ENCODE measurements at regions not wholly inside any gene's neighbourhood (a gene's known extent, or its start where the extent isn't known, plus 50 kb on each side); places are given as distances from the start of the nearest gene placed in this dataset.

DNA sequence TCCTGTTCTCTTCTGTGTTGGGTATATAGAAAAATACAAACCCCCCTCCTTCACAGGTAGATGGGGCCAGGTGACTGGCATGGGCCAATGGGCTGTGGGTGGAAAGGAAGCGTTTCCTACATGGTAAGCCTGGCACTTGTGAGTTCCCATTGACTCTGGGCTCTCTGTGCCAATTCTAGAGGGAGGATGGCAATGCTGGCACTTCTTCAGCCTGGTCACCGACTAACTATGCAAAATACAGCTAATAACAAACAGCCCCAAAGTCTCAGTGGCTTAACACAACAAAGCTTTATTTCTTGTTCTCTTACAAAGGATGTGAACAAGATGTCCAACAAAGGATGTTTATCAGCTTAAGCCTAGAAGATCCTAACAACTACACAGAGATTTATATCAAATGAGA is 258.1 kb downstream of the SYK start:
- H2AFZ ChIP-seq (ENCODE audit: low read length): no peak overlapping the region
- H3K23ac ChIP-seq (ENCODE audit: insufficient read length): no peak overlapping the region
- POLR2A ChIA-PET (ENCODE audit: partially characterized antibody): no interaction called here
- H3K14ac ChIP-seq (ENCODE audit: insufficient read length): no peak overlapping the region
- H2BK20ac ChIP-seq (ENCODE audit: low read length): no peak overlapping the region
- no peak overlapping the region for H3K18ac ChIP-seq (ENCODE audit: extremely low read depth, low read length)
- no peak overlapping the region for H2BK5ac ChIP-seq (ENCODE audit: low read depth, low read length)
- H3K4ac ChIP-seq (replicated peaks; ENCODE audit: insufficient read length, low read depth, low read length): no peak overlapping the region
- no peaks in the 10 kb centered on the region for H3K9me3 ChIP-seq (ENCODE audit: insufficient read depth in 2 of 2, low read depth in 1 of 2, low read length in 1 of 2)
- FAIRE-seq (no peak), DNase-seq (ENCODE audit: low read depth in 1 of 2, low spot score in 2 of 2) (peak in 1 of 2 experiments; percentile 11)
- H3K9ac ChIP-seq (replicated peaks in 1 of 4; ENCODE audit: extremely low read depth in 1 of 4, low read depth in 3 of 4, low read length in 3 of 4): no peak overlapping the region
- H4K8ac ChIP-seq (ENCODE audit: extremely low read depth, insufficient read depth, low read length): no peak overlapping the region
- no peak overlapping the region for H3K4me2 ChIP-seq (ENCODE audit: insufficient read depth in 1 of 2, low read depth in 2 of 2, low read length in 2 of 2)
- H2BK120ac ChIP-seq (replicated peaks; ENCODE audit: low read depth, low read length): no peak overlapping the region
- H3K56ac ChIP-seq (replicated peaks; ENCODE audit: insufficient read length, low read depth, low read length): no peak overlapping the region
- H3K4me3 ChIP-seq (ENCODE audit: extremely low read depth in 1 of 4, insufficient read depth in 2 of 4, low read depth in 3 of 4, low read length in 4 of 4): no peak overlapping the region
- H4K20me1 ChIP-seq (replicated peaks in 1 of 2; ENCODE audit: control insufficient read depth in 1 of 2, insufficient read depth in 2 of 2, low read length in 2 of 2): no peaks in the 10 kb centered on the region
- no peaks in the 10 kb centered on the region for H3K23me2 ChIP-seq (ENCODE audit: low read depth, low read length)
- no peak overlapping the region for H2AK5ac ChIP-seq (ENCODE audit: low read depth, low read length)
- WGBS, 2 experiments (ENCODE audit: extremely low coverage in 1 of 2, insufficient coverage in 1 of 2, insufficient read length in 1 of 2, insufficient replicate concordance in 2 of 2, low coverage in 1 of 2, low lambda C conversion rate in 2 of 2, missing lambda C conversion rate in 1 of 2): 93% methylated on average over 2 of the region's 2 CpGs; no CpG with 5 or more reads in 1 of the 2 experiments
- H2BK15ac ChIP-seq (ENCODE audit: low read length): no peak overlapping the region
- H3K27me3 ChIP-seq (replicated peaks in 1 of 4; ENCODE audit: control insufficient read depth in 3 of 4, extremely low read depth in 1 of 4, insufficient read depth in 3 of 4, low read length in 3 of 4): no peaks in the 10 kb centered on the region
- H3K4me1 ChIP-seq (replicated peaks in 1 of 4; ENCODE audit: control insufficient read depth in 3 of 4, insufficient read depth in 4 of 4, low read length in 3 of 4): no peaks in the 10 kb centered on the region
- H3K36me3 ChIP-seq (ENCODE audit: control insufficient read depth in 2 of 4, insufficient read depth in 4 of 4, low read length in 3 of 4): no peaks in the 10 kb centered on the region
- H4K5ac ChIP-seq (ENCODE audit: insufficient read length, low read depth, low read length): no peak overlapping the region
- H3K79me1 ChIP-seq (ENCODE audit: low read depth, low read length): no peaks in the 10 kb centered on the region
- no peaks in the 10 kb centered on the region for H3K79me2 ChIP-seq (ENCODE audit: control insufficient read depth in 1 of 2, insufficient read depth in 2 of 2, low read length in 2 of 2)
- CTCF ChIA-PET (ENCODE audit: partially characterized antibody): interaction anchor here (0.9 kb wide), 1 partner anchor 12 kb away, joined by 3 read pairs; no protein-coding TSS in a partner anchor
- no peak overlapping the region for H4K91ac ChIP-seq (replicated peaks; ENCODE audit: insufficient read length, low read length)
- no peak overlapping the region for H3K27ac ChIP-seq (ENCODE audit: low read depth, low read length)
- no peak overlapping the region for H2BK12ac ChIP-seq (ENCODE audit: low read depth, low read length)
- no peak for TF ChIP-seq RXRA (IDR thresholded peaks at IDR 0.05; ENCODE audit: insufficient read depth, low read depth, low read length)
- no peak for TF ChIP-seq MAFK (IDR thresholded peaks at IDR 0.05; ENCODE audit: low read depth, low read length)
- no peak for TF ChIP-seq RFX5 (IDR thresholded peaks at IDR 0.05; ENCODE audit: borderline replicate concordance, low read depth, low read length)
- TF ChIP-seq SRF (IDR thresholded peaks at IDR 0.05; ENCODE audit: low read depth, low read length): no peak
- TF ChIP-seq, protein P1, sequence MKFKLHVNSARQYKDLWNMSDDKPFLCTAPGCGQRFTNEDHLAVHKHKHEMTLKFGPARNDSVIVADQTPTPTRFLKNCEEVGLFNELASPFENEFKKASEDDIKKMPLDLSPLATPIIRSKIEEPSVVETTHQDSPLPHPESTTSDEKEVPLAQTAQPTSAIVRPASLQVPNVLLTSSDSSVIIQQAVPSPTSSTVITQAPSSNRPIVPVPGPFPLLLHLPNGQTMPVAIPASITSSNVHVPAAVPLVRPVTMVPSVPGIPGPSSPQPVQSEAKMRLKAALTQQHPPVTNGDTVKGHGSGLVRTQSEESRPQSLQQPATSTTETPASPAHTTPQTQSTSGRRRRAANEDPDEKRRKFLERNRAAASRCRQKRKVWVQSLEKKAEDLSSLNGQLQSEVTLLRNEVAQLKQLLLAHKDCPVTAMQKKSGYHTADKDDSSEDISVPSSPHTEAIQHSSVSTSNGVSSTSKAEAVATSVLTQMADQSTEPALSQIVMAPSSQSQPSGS (IDR thresholded peaks at IDR 0.05; ENCODE audit: low read length): no peak
- no peak for TF ChIP-seq KDM4A (IDR thresholded peaks at IDR 0.05; ENCODE audit: low read depth, low read length, severe bottlenecking)
- TF ChIP-seq, protein P2, sequence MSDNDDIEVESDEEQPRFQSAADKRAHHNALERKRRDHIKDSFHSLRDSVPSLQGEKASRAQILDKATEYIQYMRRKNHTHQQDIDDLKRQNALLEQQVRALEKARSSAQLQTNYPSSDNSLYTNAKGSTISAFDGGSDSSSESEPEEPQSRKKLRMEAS (IDR thresholded peaks at IDR 0.05): no peak
- no peak for TF ChIP-seq YY1 (IDR thresholded peaks at IDR 0.05; ENCODE audit: low read depth, low read length)
- TF ChIP-seq TAF7 (optimal IDR thresholded peaks at IDR 0.05; ENCODE audit: borderline replicate concordance, low read depth, low read length): no peak
- no peak for TF ChIP-seq TBP (IDR thresholded peaks at IDR 0.05; ENCODE audit: low read depth, low read length)
- no peak for TF ChIP-seq HDAC2 (IDR thresholded peaks at IDR 0.05; ENCODE audit: borderline replicate concordance in 1 of 2, low read depth in 2 of 2, low read length in 2 of 2)
- no peak for TF ChIP-seq TAF1 (IDR thresholded peaks at IDR 0.05; ENCODE audit: low read depth, low read length)
- no peak for TF ChIP-seq SP1 (IDR thresholded peaks at IDR 0.05; ENCODE audit: low read depth, low read length)
- TF ChIP-seq CHD1 (IDR thresholded peaks at IDR 0.05; ENCODE audit: low read depth, low read length): no peak
